H1 (cell line): ENCODE measurements at regions not wholly inside any gene's neighbourhood (a gene's known extent, or its start where the extent isn't known, plus 50 kb on each side); places are given as distances from the start of the nearest gene placed in this dataset.

ENCODE experiments used
- CTCF ChIA-PET: fragments of 300-600 bp; sonication (Branson Sonifier 250); formaldehyde crosslinking; loops from one replicate; lab custom pipeline; 2021; ENCODE audit not compliant: partially characterized antibody; lab: Charles Lee
- POLR2A ChIA-PET: fragments of 300-600 bp; sonication (Branson Sonifier 250); formaldehyde crosslinking; loops from one replicate; lab custom pipeline; 2021; ENCODE audit warnings: inconsistent platforms; ENCODE audit not compliant: partially characterized antibody; lab: Charles Lee
- DNase-seq, 2 experiments: peaks; one replicate each; pipeline versions ENCODE4 v3.0.0 to v3.0.0-alpha.2; 2010 to 2022; ENCODE audit warnings: low spot score in 2 of 2, low read depth in 1 of 2, mixed read lengths in 1 of 2
- FAIRE-seq: peaks from 2 replicates; lab custom pipeline; 2011; peaks lifted over from hg19 to GRCh38; lab: Jason Lieb, UNC
- H2AFZ ChIP-seq: 2 replicates; pipeline ENCODE4 v1.8.1; 2012; ENCODE audit warnings: low read length, inconsistent platforms
- H2AK5ac ChIP-seq: 2 replicates; pipeline ENCODE4 v1.6.1; 2013; ENCODE audit warnings: low read depth, low read length
- H2BK120ac ChIP-seq: replicated peaks from 2 replicates; pipeline ENCODE3; 2013; ENCODE audit warnings: low read depth, low read length, inconsistent platforms
- H2BK12ac ChIP-seq: 2 replicates; pipeline ENCODE4 v1.6.1; 2013; ENCODE audit warnings: low read depth, low read length
- H2BK15ac ChIP-seq: 2 replicates; pipeline ENCODE4 v1.6.1; 2013; ENCODE audit warnings: low read length
- H2BK20ac ChIP-seq: 2 replicates; pipeline ENCODE4 v1.6.1; 2013; ENCODE audit warnings: low read length
- H2BK5ac ChIP-seq: 2 replicates; pipeline ENCODE4 v1.6.1; 2013; ENCODE audit warnings: low read depth, low read length
- H3K14ac ChIP-seq: 2 replicates; pipeline ENCODE4 v1.6.1; 2013; ENCODE audit warnings: inconsistent platforms; ENCODE audit not compliant: insufficient read length
- H3K18ac ChIP-seq: 2 replicates; pipeline ENCODE4 v1.6.1; 2013; ENCODE audit warnings: low read length; ENCODE audit errors: extremely low read depth
- H3K23ac ChIP-seq: 2 replicates; pipeline ENCODE4 v1.6.1; 2013; ENCODE audit warnings: inconsistent platforms; ENCODE audit not compliant: insufficient read length
- H3K23me2 ChIP-seq: 2 replicates; pipeline ENCODE4 v1.6.1; 2013; ENCODE audit warnings: low read depth, low read length
- H3K27ac ChIP-seq: 2 replicates; pipeline ENCODE4 v1.6.1; 2011; ENCODE audit warnings: low read depth, low read length, inconsistent platforms
- H3K27me3 ChIP-seq, 4 experiments: replicated peaks in 1 of 4; 1 replicate in 1 of 4; 2 replicates in 3 of 4; pipeline versions ENCODE4 v1.6.1 to v1.8.1; 2011 to 2013; ENCODE audit warnings: low read length in 3 of 4, mild to moderate bottlenecking in 3 of 4, inconsistent platforms in 2 of 4, mixed read lengths in 2 of 4, moderate library complexity in 1 of 4; ENCODE audit not compliant: control insufficient read depth in 3 of 4, insufficient read depth in 3 of 4; ENCODE audit errors: extremely low read depth in 1 of 4
- H3K36me3 ChIP-seq, 4 experiments: 2 replicates each; pipeline versions ENCODE4 v1.6.1 to v1.8.1; 2011 to 2013; ENCODE audit warnings: mild to moderate bottlenecking in 4 of 4, low read length in 3 of 4, moderate library complexity in 2 of 4, control low read depth in 1 of 4, inconsistent platforms in 1 of 4; ENCODE audit not compliant: insufficient read depth in 4 of 4, control insufficient read depth in 2 of 4
- H3K4ac ChIP-seq: replicated peaks from 2 replicates; pipeline ENCODE3; 2013; ENCODE audit warnings: low read length, low read depth, mixed read lengths, inconsistent platforms; ENCODE audit not compliant: insufficient read length
- H3K4me1 ChIP-seq, 4 experiments: replicated peaks in 1 of 4; 1 replicate in 1 of 4; 2 replicates in 3 of 4; pipeline versions ENCODE4 v1.6.1 to v1.8.1; 2011 to 2013; ENCODE audit warnings: low read length in 3 of 4, inconsistent platforms in 2 of 4, mixed read lengths in 1 of 4; ENCODE audit not compliant: insufficient read depth in 4 of 4, control insufficient read depth in 3 of 4
- H3K4me2 ChIP-seq, 2 experiments: 2 replicates each; pipeline versions ENCODE4 v1.6.1 to v1.8.1; 2011 to 2013; ENCODE audit warnings: low read depth in 2 of 2, low read length in 2 of 2, control low read depth in 1 of 2, inconsistent platforms in 1 of 2, mild to moderate bottlenecking in 1 of 2; ENCODE audit not compliant: insufficient read depth in 1 of 2
- H3K4me3 ChIP-seq, 4 experiments: fragments of 200-600, 300-600 bp in 1 of 4; sonication (generic), shearing (Covaris generic), sonication (Bioruptor Twin) in 1 of 4; 2 replicates each; pipeline versions ENCODE4 v1.5.1 to v1.8.1; 2011 to 2016; ENCODE audit warnings: low read length in 4 of 4, low read depth in 3 of 4, control low read depth in 2 of 4, inconsistent platforms in 2 of 4, mild to moderate bottlenecking in 2 of 4, mixed read lengths in 1 of 4, moderate library complexity in 1 of 4; ENCODE audit not compliant: insufficient read depth in 2 of 4; ENCODE audit errors: extremely low read depth in 1 of 4
- H3K56ac ChIP-seq: replicated peaks from 2 replicates; pipeline ENCODE3; 2013; ENCODE audit warnings: low read depth, mild to moderate bottlenecking, mixed read lengths, low read length, inconsistent platforms; ENCODE audit not compliant: insufficient read length
- H3K79me1 ChIP-seq: 2 replicates; pipeline ENCODE4 v1.6.1; 2013; ENCODE audit warnings: low read depth, low read length, control low read depth
- H3K79me2 ChIP-seq, 2 experiments: 2 replicates each; pipeline versions ENCODE4 v1.6.1 to v1.8.1; 2012 to 2013; ENCODE audit warnings: low read length in 2 of 2, mild to moderate bottlenecking in 2 of 2, inconsistent platforms in 1 of 2; ENCODE audit not compliant: insufficient read depth in 2 of 2, control insufficient read depth in 1 of 2
- H3K9ac ChIP-seq, 4 experiments: replicated peaks in 1 of 4; 1 replicate in 1 of 4; 2 replicates in 3 of 4; pipeline versions ENCODE4 v1.6.1 to v1.8.1; 2011 to 2013; ENCODE audit warnings: low read depth in 3 of 4, low read length in 3 of 4, control low read depth in 2 of 4, mild to moderate bottlenecking in 2 of 4, moderate library complexity in 2 of 4, inconsistent platforms in 1 of 4; ENCODE audit errors: extremely low read depth in 1 of 4
- H3K9me3 ChIP-seq, 2 experiments: 2 replicates each; pipeline versions ENCODE4 v1.6.1 to v1.8.1; 2012 to 2013; ENCODE audit warnings: mild to moderate bottlenecking in 2 of 2, moderate library complexity in 2 of 2, control low read depth in 1 of 2, inconsistent platforms in 1 of 2, low read depth in 1 of 2, low read length in 1 of 2, mixed read lengths in 1 of 2; ENCODE audit not compliant: insufficient read depth in 2 of 2
- H4K20me1 ChIP-seq, 2 experiments: replicated peaks in 1 of 2; 2 replicates each; pipeline versions ENCODE3 to v1.8.1; 2011 to 2013; ENCODE audit warnings: inconsistent platforms in 2 of 2, low read length in 2 of 2, mild to moderate bottlenecking in 1 of 2; ENCODE audit not compliant: insufficient read depth in 2 of 2, control insufficient read depth in 1 of 2
- H4K5ac ChIP-seq: 2 replicates; pipeline ENCODE4 v1.6.1; 2013; ENCODE audit warnings: low read length, low read depth, mixed read lengths, inconsistent platforms; ENCODE audit not compliant: insufficient read length
- H4K8ac ChIP-seq: 2 replicates; pipeline ENCODE4 v1.8.0; 2013; ENCODE audit warnings: mild to moderate bottlenecking, moderate library complexity, low read length, inconsistent platforms; ENCODE audit not compliant: insufficient read depth; ENCODE audit errors: extremely low read depth
- H4K91ac ChIP-seq: replicated peaks from 2 replicates; pipeline ENCODE3; 2013; ENCODE audit warnings: low read length, mixed read lengths, inconsistent platforms; ENCODE audit not compliant: insufficient read length
- CHD2 ChIP-seq: IDR thresholded peaks from 2 replicates; pipeline ENCODE4 v1.6.1; 2012; ENCODE audit warnings: low read length, improper control_type of control experiment
- WGBS, 2 experiments: shearing (Covaris generic) in 1 of 2; methylation state at CpG; one replicate each; pipeline versions ENCODE4 v1.1.6 to v1.1.7; 2013 to 2015; ENCODE audit warnings: low lambda C conversion rate in 2 of 2, mixed read lengths in 2 of 2, inconsistent platforms in 1 of 2, low coverage in 1 of 2, missing lambda C conversion rate in 1 of 2; ENCODE audit not compliant: insufficient replicate concordance in 2 of 2, insufficient coverage in 1 of 2, insufficient read length in 1 of 2; ENCODE audit errors: extremely low coverage in 1 of 2, missing lambda C conversion rate in 1 of 2; 5-methylcytosine and 5-hydroxymethylcytosine counted together

- H3K4ac ChIP-seq: no peak overlapping the region
- H3K9ac ChIP-seq: no peak overlapping the region
- no peak overlapping the region for H4K8ac ChIP-seq
- no peaks in the 10 kb centered on the region for H3K36me3 ChIP-seq
- 82% methylated on average over 1 of the region's 1 CpG; no CpG with 5 or more reads in 1 of the 2 experiments for WGBS, 2 experiments
- FAIRE-seq: no peak
- H2AFZ ChIP-seq: no peak overlapping the region
- H3K18ac ChIP-seq: no peak overlapping the region
- no peak overlapping the region for H2BK5ac ChIP-seq
- H3K23ac ChIP-seq: no peak overlapping the region
- no peak for DNase-seq
- H3K27ac ChIP-seq: no peak overlapping the region
- peaks cover 3 to 7% (median 5%) of the 10 kb centered on the region in 4 experiments; a peak in 4 of 7 replicates for H3K4me1 ChIP-seq
- no peaks in the 10 kb centered on the region for H3K79me1 ChIP-seq
- no peaks in the 10 kb centered on the region for H4K20me1 ChIP-seq
- H4K5ac ChIP-seq: no peak overlapping the region
- H3K9me3 ChIP-seq: no peaks in the 10 kb centered on the region
- no peak overlapping the region for H2BK20ac ChIP-seq
- H3K56ac ChIP-seq: no peak overlapping the region
- no peaks in the 10 kb centered on the region for H3K79me2 ChIP-seq
- H4K91ac ChIP-seq: no peak overlapping the region
- ChIA-PET CTCF (interaction anchor here (1.3 kb wide), 1 partner anchor 308 kb away, joined by 4 read pairs; no protein-coding TSS in a partner anchor), POLR2A (interaction anchor here (0.7 kb wide), 1 partner anchor 10 kb away, joined by 4 read pairs; no protein-coding TSS in a partner anchor)
- H3K4me2 ChIP-seq: no peak overlapping the region
- no peaks in the 10 kb centered on the region for H3K27me3 ChIP-seq
- no peak overlapping the region for H2BK120ac ChIP-seq
- H2AK5ac ChIP-seq: no peak overlapping the region
- no peak overlapping the region for H2BK15ac ChIP-seq
- H3K14ac ChIP-seq: no peak overlapping the region
- no peak overlapping the region for H2BK12ac ChIP-seq
- no peaks in the 10 kb centered on the region for H3K23me2 ChIP-seq
- H3K4me3 ChIP-seq: no peak overlapping the region
- no peak for TF ChIP-seq CHD2
These were observed 213.0 kb upstream of the DTNBP1 start for GRCh38 chr6:15875797-15876196.
